ENCODE measurements at regions not wholly inside any gene's neighbourhood (a gene's known extent, or its start where the extent isn't known, plus 50 kb on each side); places are given as distances from the start of the nearest gene placed in this dataset.
A peak's percentile ranks its signal among the peaks of the same experiment; 100 is the strongest.

- DNase-seq (ENCODE audit: low read depth), result no peak
These were observed 51.3 kb downstream of the GADD45G start for GRCh38 chr9:89655990-89656657.

GRCh38 chr9:89657295-89657694 lies 52.5 kb downstream of the GADD45G start:
- DNase-seq (ENCODE audit: low read depth), result no peak

- no peak for DNase-seq (ENCODE audit: low read depth)
These were observed 53.0 kb downstream of the GADD45G start for GRCh38 chr9:89657765-89658164.

GRCh38 chr9:89658401-89658800 lies 53.6 kb downstream of the GADD45G start:
- DNase-seq (ENCODE audit: low read depth), result no peak

GRCh38 chr9:89658931-89659330 lies 54.1 kb downstream of the GADD45G start:
- DNase-seq (ENCODE audit: low read depth), result no peak

GRCh38 chr9:89659473-89659872 lies 54.7 kb downstream of the GADD45G start:
- no peak for DNase-seq (ENCODE audit: low read depth)

- no peak for DNase-seq (ENCODE audit: low read depth)
These were observed 55.3 kb downstream of the GADD45G start for GRCh38 chr9:89659891-89660685.

- DNase-seq (ENCODE audit: low read depth), result no peak
These were observed 56.7 kb downstream of the GADD45G start for GRCh38 chr9:89661391-89661949.

- DNase-seq (ENCODE audit: low read depth), result peak; percentile 78
These were observed 57.3 kb downstream of the GADD45G start for GRCh38 chr9:89661956-89662717.

- no peak for DNase-seq (ENCODE audit: low read depth)
These were observed 58.2 kb downstream of the GADD45G start for GRCh38 chr9:89662718-89663613.

- DNase-seq (ENCODE audit: low read depth), result no peak
These were observed 58.8 kb downstream of the GADD45G start for GRCh38 chr9:89663614-89663970.

GRCh38 chr9:89664010-89664409 lies 59.2 kb downstream of the GADD45G start:
- no peak for DNase-seq (ENCODE audit: low read depth)

- DNase-seq (ENCODE audit: low read depth), result no peak
These were observed 60.1 kb downstream of the GADD45G start for GRCh38 chr9:89664896-89665329.

GRCh38 chr9:89666364-89666763 lies 61.6 kb downstream of the GADD45G start:
- DNase-seq (ENCODE audit: low read depth), result no peak

GRCh38 chr9:89666950-89667349 lies 62.1 kb downstream of the GADD45G start:
- DNase-seq (ENCODE audit: low read depth), result no peak

GRCh38 chr9:89667726-89668125 lies 62.9 kb downstream of the GADD45G start:
- DNase-seq (ENCODE audit: low read depth), result no peak

GRCh38 chr9:89668216-89668865 lies 63.5 kb downstream of the GADD45G start:
- no peak for DNase-seq (ENCODE audit: low read depth)

- DNase-seq (ENCODE audit: low read depth), result no peak
These were observed 64.0 kb downstream of the GADD45G start for GRCh38 chr9:89668866-89669246.

GRCh38 chr9:89669361-89669842 lies 64.6 kb downstream of the GADD45G start:
- no peak for DNase-seq (ENCODE audit: low read depth)

GRCh38 chr9:89670114-89670513 lies 65.3 kb downstream of the GADD45G start:
- no peak for DNase-seq (ENCODE audit: low read depth)

Measured in HT1080 (cell line).